GM18861 (cell line): ENCODE measurements at regions not wholly inside any gene's neighbourhood (a gene's known extent, or its start where the extent isn't known, plus 50 kb on each side); places are given as distances from the start of the nearest gene placed in this dataset.
"Not testable (repeated sequence)": the region's sequence is repeated elsewhere in the genome, so short reads cannot be mapped to it uniquely, and the experiment has no call there.

Experiments used
- ATAC-seq: cut with Tn5 transposase; IDR thresholded peaks from one replicate; pipeline ENCODE4 v1.9.1; 2021; ENCODE audit not compliant: unreplicated experiment

- no peak for ATAC-seq
Observed at GRCh38 chr9:12351293-12352044, 341.7 kb upstream of the TYRP1 start.

GRCh38 chr9:12352045-12352315 is 341.2 kb upstream of the TYRP1 start:
- no peak for ATAC-seq

- ATAC-seq: no peak
Observed at GRCh38 chr9:12363439-12363838, 329.7 kb upstream of the TYRP1 start.

- ATAC-seq: no peak
Observed at GRCh38 chr9:12368569-12368968, 324.6 kb upstream of the TYRP1 start.

- ATAC-seq: no peak
Observed at GRCh38 chr9:12391839-12392509, 301.2 kb upstream of the TYRP1 start.

GRCh38 chr9:12394105-12394504 is 299.1 kb upstream of the TYRP1 start:
- ATAC-seq: no peak

- ATAC-seq: no peak
Observed at GRCh38 chr9:12403721-12404120, 289.5 kb upstream of the TYRP1 start.

- ATAC-seq: no peak
Observed at GRCh38 chr9:12413986-12414385, 279.2 kb upstream of the TYRP1 start.

GRCh38 chr9:12414514-12414913 is 278.7 kb upstream of the TYRP1 start:
- ATAC-seq: no peak

- no peak for ATAC-seq
Observed at GRCh38 chr9:12415361-12415760, 277.8 kb upstream of the TYRP1 start.

GRCh38 chr9:12416716-12417115 is 276.5 kb upstream of the TYRP1 start:
- no peak for ATAC-seq

GRCh38 chr9:12424243-12424642 is 268.9 kb upstream of the TYRP1 start:
- ATAC-seq: no peak

- ATAC-seq: no peak
Observed at GRCh38 chr9:12425878-12426864, 267.0 kb upstream of the TYRP1 start.

- ATAC-seq: no peak
Observed at GRCh38 chr9:12439267-12439666, 253.9 kb upstream of the TYRP1 start.

GRCh38 chr9:12441080-12441479 is 252.1 kb upstream of the TYRP1 start:
- ATAC-seq: not testable (repeated sequence)

GRCh38 chr9:12441506-12441905 is 251.7 kb upstream of the TYRP1 start:
- ATAC-seq: no peak

- no peak for ATAC-seq
Observed at GRCh38 chr9:12448246-12448645, 244.9 kb upstream of the TYRP1 start.

- ATAC-seq: no peak
Observed at GRCh38 chr9:12457237-12457636, 235.9 kb upstream of the TYRP1 start.

- ATAC-seq: no peak
Observed at GRCh38 chr9:12461763-12462460, 231.3 kb upstream of the TYRP1 start.

- ATAC-seq: no peak
Observed at GRCh38 chr9:12462861-12463260, 230.3 kb upstream of the TYRP1 start.

GRCh38 chr9:12463641-12464040 is 229.5 kb upstream of the TYRP1 start:
- no peak for ATAC-seq
